T-helper 2 cell (primary cell): ENCODE measurements at regions not wholly inside any gene's neighbourhood (a gene's known extent, or its start where the extent isn't known, plus 50 kb on each side); places are given as distances from the start of the nearest gene placed in this dataset.

ENCODE experiments used
- DNase-seq, 5 experiments: peaks; one replicate each; pipeline versions ENCODE4 v3.0.0 to v3.0.0-alpha.2; 2012 to 2022

DNA sequence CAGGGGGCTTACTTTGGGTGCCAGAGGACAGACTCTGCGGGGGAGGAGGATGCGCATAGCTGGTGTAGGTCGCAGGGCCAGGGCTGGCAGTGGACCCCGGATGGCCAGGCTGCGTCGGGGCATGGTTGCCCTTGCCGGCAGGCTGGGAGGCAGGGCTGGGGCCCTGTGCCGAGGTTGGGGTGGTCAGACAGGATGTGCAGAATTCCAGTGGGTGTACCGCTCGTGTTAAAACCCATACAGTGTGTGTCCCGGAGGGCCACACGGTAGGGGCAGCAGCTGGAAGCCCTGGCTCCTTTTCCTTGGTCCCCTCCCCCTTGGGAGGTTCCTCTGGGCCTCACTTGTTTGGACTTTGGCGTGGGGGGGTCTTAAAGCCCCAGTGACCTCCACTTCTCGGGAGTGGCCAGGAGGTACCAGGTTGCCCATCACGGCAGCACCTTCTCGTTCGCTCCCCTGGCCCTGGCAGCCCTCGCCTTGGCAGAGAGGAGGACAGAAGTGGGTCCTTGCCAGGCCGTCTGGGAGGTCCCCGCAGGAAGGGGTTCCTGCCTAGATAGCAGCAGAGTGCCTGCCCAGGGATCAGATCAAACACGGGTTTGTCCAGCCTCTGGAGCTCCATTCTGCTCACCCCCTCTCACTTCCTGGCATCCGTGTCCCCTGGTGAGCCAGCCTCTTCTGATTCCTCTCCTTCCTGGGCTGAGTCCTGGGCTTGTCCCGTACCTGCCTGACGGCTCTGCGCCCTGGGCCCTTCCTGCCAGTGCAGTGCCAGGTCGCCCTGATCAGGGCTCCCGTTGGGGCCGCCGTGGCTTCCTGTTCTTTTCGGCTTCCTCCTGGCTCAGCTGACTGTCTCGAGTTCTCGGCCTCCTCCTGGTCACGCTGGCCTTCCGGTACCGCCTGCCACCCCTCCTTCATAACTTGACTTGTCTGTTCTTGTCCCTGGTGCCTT, 56.7 kb upstream of the HGFAC start:
- DNase-seq, result peak in 1 of 5 experiments; percentile 17

GRCh38 chr4:3385711-3386420, 55.9 kb upstream of the HGFAC start:
- DNase-seq, result no peak

DNA sequence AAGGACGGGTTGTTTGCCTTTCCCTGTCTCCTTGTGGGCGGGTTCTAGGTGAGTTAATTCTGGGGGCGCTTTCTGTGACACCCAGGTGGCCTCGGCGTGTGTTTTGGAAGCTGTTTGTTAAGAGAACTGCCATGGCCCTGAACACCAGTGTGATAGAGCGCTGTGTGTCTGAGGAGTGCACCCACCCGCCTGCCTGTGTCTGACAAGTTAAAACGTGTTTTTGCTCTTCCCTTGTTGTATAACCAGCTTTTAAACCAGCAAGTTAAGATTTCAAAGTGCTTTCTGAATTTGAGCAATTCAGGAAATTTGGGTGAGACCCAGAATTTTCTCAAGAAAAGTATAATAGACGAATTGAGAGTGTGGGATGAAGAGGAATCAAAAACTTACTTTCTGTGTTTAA, 55.2 kb upstream of the HGFAC start:
- no peak for DNase-seq

GRCh38 chr4:3387154-3387942, 54.4 kb upstream of the HGFAC start:
- DNase-seq, result no peak

DNA sequence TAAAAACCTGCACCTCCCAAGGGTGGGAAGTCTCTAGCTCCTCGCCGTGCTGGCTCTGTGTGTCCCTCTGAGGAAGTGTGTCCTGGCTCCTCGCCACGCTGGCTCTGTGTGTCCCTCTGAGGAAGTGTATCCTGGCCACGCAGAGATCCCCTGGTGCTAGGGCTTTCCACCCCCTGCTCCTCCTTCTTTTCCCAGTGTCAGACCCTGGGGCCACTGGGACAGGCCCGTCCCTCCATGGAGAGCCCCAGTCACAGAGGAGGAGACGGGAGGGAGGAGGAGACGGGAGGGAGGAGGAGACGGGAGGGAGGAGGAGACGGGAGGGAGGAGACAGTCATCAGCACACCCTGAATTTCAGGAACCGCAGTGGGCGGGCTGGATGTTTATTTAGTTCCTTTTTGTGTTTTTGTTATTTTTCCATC, 53.8 kb upstream of the HGFAC start:
- no peak for DNase-seq

DNA sequence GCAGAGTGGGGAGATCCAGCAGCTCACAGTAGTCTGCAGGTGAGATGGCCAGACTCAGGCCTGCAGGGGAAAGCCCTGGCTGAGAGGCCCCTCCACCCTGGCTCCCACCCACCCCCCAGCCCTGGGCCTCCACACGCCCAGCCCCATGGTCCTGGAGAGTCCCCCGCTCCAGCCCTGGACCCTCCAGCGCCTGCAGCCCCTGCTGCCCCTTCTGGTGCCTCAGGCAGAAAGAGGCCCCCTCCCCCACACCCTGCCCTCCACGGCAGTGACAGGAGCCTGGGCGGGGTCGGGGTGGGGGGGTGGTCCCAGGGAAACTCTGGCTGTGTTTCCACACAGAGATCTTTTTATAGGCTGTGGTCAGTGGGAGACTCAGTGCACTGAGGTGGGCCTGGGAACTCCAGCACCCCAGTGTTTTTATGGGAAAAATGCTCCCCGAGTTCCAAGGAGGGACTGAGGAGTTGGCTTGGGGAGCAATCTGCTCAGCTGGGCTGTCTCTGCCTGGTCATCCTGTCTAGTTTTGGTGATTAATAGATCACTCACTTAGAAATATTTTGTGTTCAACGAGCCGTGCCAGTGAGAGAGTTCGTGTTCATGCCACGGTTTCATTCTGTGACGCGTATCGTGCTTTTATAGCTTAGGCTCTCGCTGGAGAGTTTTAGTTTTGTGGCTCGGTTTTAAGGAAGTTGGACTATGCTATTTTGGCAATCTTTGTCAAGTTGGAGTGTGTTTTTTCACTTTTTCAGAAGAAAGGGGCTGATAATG, 53.1 kb upstream of the HGFAC start:
- DNase-seq, result peak in 1 of 5 experiments; percentile 15

DNA sequence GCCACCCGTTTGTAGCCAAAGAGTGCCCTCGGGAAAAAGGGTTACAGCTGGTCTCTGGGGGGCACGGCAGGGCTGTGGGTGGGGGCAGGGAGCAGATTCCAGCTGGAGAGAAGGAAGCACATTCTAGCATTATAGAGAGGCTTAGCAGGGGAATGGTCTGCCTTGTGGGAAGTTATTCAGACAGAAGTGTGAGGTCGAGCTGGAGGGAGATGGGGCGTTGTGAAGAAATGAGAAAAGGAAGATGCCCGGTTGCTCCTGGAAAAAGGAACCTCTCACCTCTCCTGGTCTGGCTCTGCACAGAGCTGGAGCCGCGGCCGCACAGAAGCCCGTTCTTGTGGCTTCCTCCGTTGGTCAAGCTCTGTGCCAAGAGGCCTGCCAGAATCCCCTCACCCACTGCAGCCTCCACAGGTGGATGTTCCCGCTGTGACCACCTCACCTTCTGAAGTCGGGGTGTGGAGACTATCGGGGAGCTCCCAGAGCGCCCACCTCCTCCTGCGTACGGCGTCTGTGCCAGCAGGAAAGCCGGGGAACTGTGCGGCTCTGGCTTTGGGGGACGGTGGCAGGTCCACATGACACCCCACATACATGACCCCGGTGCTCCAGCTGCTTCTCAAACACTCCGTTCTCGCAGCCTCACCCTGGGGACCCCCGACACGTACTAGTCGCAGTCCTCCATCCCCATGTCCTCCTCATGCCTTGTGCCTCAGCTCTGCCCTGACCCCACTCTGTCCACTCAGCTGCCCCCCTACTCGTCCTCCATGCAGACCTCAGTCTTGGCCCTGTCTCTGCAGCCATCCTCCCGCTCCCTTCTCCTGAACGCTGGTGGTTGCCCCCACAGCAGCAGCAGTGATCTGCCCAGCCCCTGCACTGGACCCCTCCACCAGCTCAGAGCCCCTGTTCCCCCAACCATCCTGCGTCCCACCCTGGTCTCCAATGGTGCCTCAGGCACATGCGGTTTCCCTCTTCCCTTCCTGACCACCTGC, 52.2 kb upstream of the HGFAC start:
- DNase-seq, result no peak

DNA sequence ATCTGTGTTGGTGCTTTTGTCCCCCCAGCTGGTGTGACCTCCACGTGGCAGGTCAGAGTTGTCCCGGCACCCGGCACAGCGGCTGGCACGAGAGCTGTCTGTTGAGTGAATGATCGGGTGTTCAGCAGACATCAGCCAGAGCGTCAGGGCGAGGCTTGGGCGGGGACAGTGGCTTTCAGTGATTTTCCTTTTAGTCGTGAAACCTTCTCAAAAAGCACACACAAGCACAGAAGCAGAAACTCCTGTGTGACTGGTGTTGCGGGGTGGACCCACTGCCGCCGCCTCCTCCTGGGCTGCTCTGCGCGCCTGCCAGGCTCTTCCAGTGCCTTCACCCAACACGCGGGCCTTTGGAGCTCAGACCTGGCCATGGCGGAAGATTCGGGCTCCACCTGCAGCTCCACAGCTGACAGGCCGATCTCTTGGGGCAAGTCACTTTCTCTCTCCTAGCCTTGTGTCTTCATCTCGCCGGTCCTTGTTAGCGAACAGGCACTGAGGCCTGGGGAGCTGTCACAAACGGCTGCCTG, 51.4 kb upstream of the HGFAC start:
- DNase-seq, result no peak

DNA sequence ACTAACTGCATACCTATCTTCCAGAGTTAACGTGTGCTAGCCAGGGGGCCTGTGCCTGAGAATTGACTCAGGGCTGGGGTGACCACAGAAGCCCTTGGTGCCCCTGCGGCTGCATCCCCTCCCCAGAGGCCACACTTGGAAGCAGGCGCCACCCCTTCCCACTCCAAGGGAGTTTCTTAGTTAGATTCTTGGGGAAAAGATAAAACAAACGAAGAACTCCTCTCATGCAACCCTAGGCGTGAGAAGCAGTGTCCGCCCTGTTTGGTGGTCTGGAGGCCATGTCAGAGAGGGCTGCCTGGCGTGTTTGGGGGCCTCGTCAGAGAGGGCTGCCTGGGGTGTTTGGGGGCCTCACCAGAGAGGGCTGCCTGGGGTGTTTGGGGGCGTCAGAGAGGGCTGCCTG, 50.3 kb upstream of the HGFAC start:
- no peak for DNase-seq
